Panc1 (cell line): ENCODE measurements at regions not wholly inside any gene's neighbourhood (a gene's known extent, or its start where the extent isn't known, plus 50 kb on each side); places are given as distances from the start of the nearest gene placed in this dataset.

Experiments used
- ATAC-seq: fragments of 200-7000 bp; cut with Tn5 transposase; 2 replicates; pipeline ENCODE4 v1.9.1; 2020; ENCODE audit warnings: mild to moderate bottlenecking, moderate library complexity
- BruUV-seq: library from RNA; stranded (reverse); fragments of 400-500 nt; replicated peaks from 2 replicates; lab custom pipeline; 2021; lab: Mats Ljungman, UMichigan
- CTCF ChIA-PET: fragments of 300-600 bp; sonication (Branson Sonifier 250); formaldehyde crosslinking; loops from one replicate; lab custom pipeline; 2022; ENCODE audit warnings: antibody characterized with exemption; lab: Charles Lee
- POLR2A ChIA-PET: fragments of 300-600 bp; sonication (Branson Sonifier 250); formaldehyde crosslinking; loops from one replicate; lab custom pipeline; 2022; ENCODE audit warnings: antibody characterized with exemption; lab: Charles Lee
- DNase-seq: peaks from one replicate; pipeline ENCODE4 v3.0.0-alpha.2; 2010; ENCODE audit warnings: low read depth, low spot score
- H3K27ac ChIP-seq: 2 replicates; pipeline ENCODE4 v1.5.1; 2011; ENCODE audit warnings: mild to moderate bottlenecking, low read length, inconsistent platforms
- H3K27me3 ChIP-seq: fragments of 200-500 bp; sonication (Bioruptor generic); 2 replicates; pipeline ENCODE4 v1.6.0; 2014; ENCODE audit warnings: low read length, inconsistent platforms; ENCODE audit not compliant: control insufficient read depth, insufficient read depth
- H3K36me3 ChIP-seq: fragments of 200-500 bp; sonication (Bioruptor generic); 2 replicates; pipeline ENCODE4 v1.5.1; 2014; ENCODE audit warnings: inconsistent platforms, mild to moderate bottlenecking, low read length, moderate library complexity; ENCODE audit not compliant: control insufficient read depth, insufficient read depth
- H3K4me1 ChIP-seq: 2 replicates; pipeline ENCODE4 v1.5.1; 2011; ENCODE audit warnings: inconsistent platforms, mild to moderate bottlenecking, low read length, moderate library complexity; ENCODE audit not compliant: control insufficient read depth, insufficient read depth
- H3K4me3 ChIP-seq, 2 experiments: 2 replicates each; pipeline ENCODE4 v1.5.1; 2011 to 2012; ENCODE audit warnings: low read depth in 2 of 2, low read length in 2 of 2, mild to moderate bottlenecking in 2 of 2, inconsistent platforms in 1 of 2, moderate library complexity in 1 of 2
- H3K9me3 ChIP-seq: fragments of 200-500 bp; sonication (Bioruptor generic); 2 replicates; pipeline ENCODE4 v1.5.1; 2014; ENCODE audit warnings: low read depth, mild to moderate bottlenecking, inconsistent platforms, low read length, moderate library complexity; ENCODE audit not compliant: control insufficient read depth, insufficient read depth
- CTCF ChIP-seq: fragments of 450-650 bp; IDR thresholded peaks from 2 replicates; pipeline ENCODE4 v1.5.1; 2017; ENCODE audit warnings: mild to moderate bottlenecking
- POLR2AphosphoS5 ChIP-seq: IDR thresholded peaks from 2 replicates; pipeline ENCODE4 v1.6.1; 2012; ENCODE audit warnings: mild to moderate bottlenecking, low read depth, low read length, moderate library complexity
- REST ChIP-seq, 2 experiments: IDR thresholded peaks; 2 replicates each; pipeline ENCODE4 v1.6.1; 2011 to 2012; ENCODE audit warnings: low read depth in 2 of 2, control low read depth in 1 of 2, low read length in 1 of 2, mild to moderate bottlenecking in 1 of 2, moderate library complexity in 1 of 2; ENCODE audit not compliant: insufficient read depth in 1 of 2
- SIN3A ChIP-seq: IDR thresholded peaks from 2 replicates; pipeline ENCODE4 v1.6.1; 2012; ENCODE audit warnings: low read depth, mild to moderate bottlenecking, low read length, moderate library complexity, borderline replicate concordance; ENCODE audit not compliant: insufficient read depth
- TCF7L2 ChIP-seq: IDR thresholded peaks from 2 replicates; pipeline ENCODE4 v1.6.1; 2011; ENCODE audit warnings: mild to moderate bottlenecking, low read depth, low read length, inconsistent platforms
- in situ Hi-C: cut with HindIII; loops from 2 replicates; pipeline ENCODE4 v1.10.0; 2016; ENCODE audit warnings: low sequenced_read_pairs, low pct_unique_long_range_greater_than_20kb
- intact Hi-C: fragments of 100-400 bp; cut with micrococcal nuclease; formaldehyde crosslinking; loops from one replicate; pipeline ENCODE4 v1.10.0; 2022; ENCODE audit not compliant: unreplicated experiment

- CTCF ChIA-PET, result no interaction called here
- intact Hi-C loops, result no loop called here
- DNase-seq (no peak), ATAC-seq (no peak)
- POLR2A ChIA-PET, result no interaction called here
- H3K27ac ChIP-seq, result no peak overlapping the region
- no peaks in the 10 kb centered on the region for H3K4me1 ChIP-seq
- H3K4me3 ChIP-seq, result no peak overlapping the region
- no TSS peak for BruUV-seq
- no peaks in the 10 kb centered on the region for H3K27me3 ChIP-seq
- H3K36me3 ChIP-seq, result no peaks in the 10 kb centered on the region
- TF ChIP-seq TCF7L2 (no peak), CTCF (no peak), POLR2AphosphoS5 (no peak), SIN3A (no peak), REST (IDR thresholded peaks at IDR 0.05; ENCODE audit: insufficient read depth in 1 of 2, low read depth in 2 of 2, low read length in 1 of 2) (no peak)
- no peaks in the 10 kb centered on the region for H3K9me3 ChIP-seq
- in situ Hi-C loops, result no loop called here
Observed at GRCh38 chr13:64186503-64187250, 2771.0 kb upstream of the PCDH20 start.

GRCh38 chr13:64186071-64186470 lies 2770.4 kb upstream of the PCDH20 start:
- CTCF ChIA-PET, result no interaction called here
- no peak for ATAC-seq
- TF ChIP-seq CTCF (no peak), POLR2AphosphoS5 (no peak), REST (IDR thresholded peaks at IDR 0.05; ENCODE audit: insufficient read depth in 1 of 2, low read depth in 2 of 2, low read length in 1 of 2) (no peak), TCF7L2 (no peak), SIN3A (no peak)
- in situ Hi-C loops, result no loop called here
- POLR2A ChIA-PET, result no interaction called here
- no TSS peak for BruUV-seq
- Histone ChIP-seq H3K27ac (no peak overlapping the region), H3K36me3 (no peaks in the 10 kb centered on the region), H3K9me3 (no peaks in the 10 kb centered on the region), H3K27me3 (no peaks in the 10 kb centered on the region), H3K4me1 (no peaks in the 10 kb centered on the region), H3K4me3 (no peak overlapping the region)
- intact Hi-C loops, result no loop called here
- DNase-seq, result no peak
